HepG2 (cell line): ENCODE measurements at regions not wholly inside any gene's neighbourhood (a gene's known extent, or its start where the extent isn't known, plus 50 kb on each side); places are given as distances from the start of the nearest gene placed in this dataset.

ENCODE experiments used
- BRD4 ChIP-seq: sonication (generic); formaldehyde crosslinking; IDR thresholded peaks from 2 replicates; pipeline ENCODE4 v1.4.0; 2020; ENCODE audit warnings: missing genetic modification reagents
- CSRNP2 ChIP-seq: sonication (generic); formaldehyde crosslinking; conservative IDR thresholded peaks from 2 replicates; pipeline ENCODE4 v1.8.0; 2022; ENCODE audit warnings: low read depth, missing genetic modification reagents
- DMTF1 ChIP-seq: sonication (generic); formaldehyde crosslinking; IDR thresholded peaks from 2 replicates; pipeline ENCODE4 v1.4.0; 2020; ENCODE audit warnings: mild to moderate bottlenecking, missing genetic modification reagents
- HBP1 ChIP-seq: IDR thresholded peaks from 2 replicates; pipeline ENCODE4 v1.6.1; 2016; ENCODE audit warnings: low read depth, control low read depth
- IRF2 ChIP-seq: IDR thresholded peaks from 2 replicates; pipeline ENCODE4 v1.6.1; 2018; ENCODE audit warnings: missing genetic modification reagents, missing compliant biosample characterization
- KLF12 ChIP-seq: sonication (generic); formaldehyde crosslinking; IDR thresholded peaks from 2 replicates; pipeline ENCODE4 v1.4.0; 2020; ENCODE audit warnings: missing genetic modification reagents, borderline replicate concordance
- ONECUT2 ChIP-seq: sonication (generic); formaldehyde crosslinking; IDR thresholded peaks from 2 replicates; pipeline ENCODE4 v1.4.0; 2020; ENCODE audit warnings: missing genetic modification reagents
- PAX8 ChIP-seq: sonication (generic); formaldehyde crosslinking; IDR thresholded peaks from 2 replicates; pipeline ENCODE4 v1.8.0; 2022; ENCODE audit warnings: mild to moderate bottlenecking, missing genetic modification reagents, borderline replicate concordance
- PBX3 ChIP-seq: sonication (generic); formaldehyde crosslinking; IDR thresholded peaks from 2 replicates; pipeline ENCODE4 v1.8.1; 2023; ENCODE audit warnings: missing genetic modification reagents, inconsistent platforms, borderline replicate concordance
- RAD21 ChIP-seq: fragments of 450-650 bp; formaldehyde crosslinking; IDR thresholded peaks from 2 replicates; pipeline ENCODE4 v1.5.0; 2020; ENCODE audit warnings: mild to moderate bottlenecking
- RFX3 ChIP-seq: IDR thresholded peaks from 2 replicates; pipeline ENCODE4 v1.6.1; 2016; ENCODE audit warnings: missing biosample characterization, missing genetic modification reagents
- RFX5 ChIP-seq: IDR thresholded peaks from 2 replicates; pipeline ENCODE4 v1.6.1; 2011; ENCODE audit warnings: low read depth, low read length, improper control_type of control experiment
- TARDBP ChIP-seq: sonication (generic); formaldehyde crosslinking; IDR thresholded peaks from 2 replicates; pipeline ENCODE4 v1.8.0; 2022; ENCODE audit warnings: mild to moderate bottlenecking, missing genetic modification reagents
- TOE1 ChIP-seq: sonication (generic); formaldehyde crosslinking; IDR thresholded peaks from 2 replicates; pipeline ENCODE4 v1.4.0; 2020; ENCODE audit warnings: mild to moderate bottlenecking, missing genetic modification reagents
- XBP1 ChIP-seq: sonication (generic); formaldehyde crosslinking; IDR thresholded peaks from 2 replicates; pipeline ENCODE4 v1.5.0; 2020; ENCODE audit warnings: missing genetic modification reagents
- ZBTB42 ChIP-seq: sonication (generic); formaldehyde crosslinking; IDR thresholded peaks from 2 replicates; pipeline ENCODE4 v1.5.0; 2020; ENCODE audit warnings: mild to moderate bottlenecking, missing genetic modification reagents
- ZFP90 ChIP-seq: sonication (generic); formaldehyde crosslinking; IDR thresholded peaks from 2 replicates; pipeline ENCODE4 v1.8.0; 2022; ENCODE audit warnings: missing genetic modification reagents, mild to moderate bottlenecking, inconsistent platforms, borderline replicate concordance
- ZMYM4 ChIP-seq: sonication (generic); formaldehyde crosslinking; IDR thresholded peaks from 2 replicates; pipeline ENCODE4 v1.8.1; 2023; ENCODE audit warnings: mild to moderate bottlenecking, missing genetic modification reagents
- ZNF17 ChIP-seq: sonication (generic); formaldehyde crosslinking; IDR thresholded peaks from 2 replicates; pipeline ENCODE4 v1.5.0; 2020; ENCODE audit warnings: mild to moderate bottlenecking, missing genetic modification reagents
- ZNF24 ChIP-seq: fragments of 450-650 bp; IDR thresholded peaks from 2 replicates; pipeline ENCODE4 v1.6.1; 2017; ENCODE audit warnings: antibody characterized with exemption, mild to moderate bottlenecking
- ZNF652 ChIP-seq: IDR thresholded peaks from 2 replicates; pipeline ENCODE4 v1.6.1; 2016; ENCODE audit warnings: low read depth, borderline replicate concordance
- ZXDC ChIP-seq: sonication (generic); formaldehyde crosslinking; IDR thresholded peaks from 2 replicates; pipeline ENCODE4 v1.5.0; 2020; ENCODE audit warnings: mild to moderate bottlenecking, missing genetic modification reagents

GRCh38 chr5:78726571-78726970, 78.0 kb upstream of the LHFPL2 start (continued):
- TF ChIP-seq PBX3 (CRISPR knock-in tag): no peak
- peak; percentile 30; the same call in 1 of the 2 replicates for TF ChIP-seq ZMYM4 (CRISPR knock-in tag)
- TF ChIP-seq RFX3 (CRISPR knock-in tag): no peak
- TF ChIP-seq ZXDC (CRISPR knock-in tag): no peak
- TF ChIP-seq ZNF24: peak; percentile 75; the same call in 1 of the 2 replicates
- TF ChIP-seq CSRNP2: no peak
- TF ChIP-seq ZNF652: no peak
- TF ChIP-seq PAX8 (CRISPR knock-in tag): no peak
- TF ChIP-seq XBP1 (CRISPR knock-in tag): no peak
- TF ChIP-seq RAD21: no peak
- TF ChIP-seq HBP1: 0 out of 2 replicates have a peak, but pooled peaks have one; percentile 21
- TF ChIP-seq TARDBP: no peak
- no peak for TF ChIP-seq BRD4 (CRISPR knock-in tag)
- TF ChIP-seq KLF12 (CRISPR knock-in tag): no peak
- TF ChIP-seq IRF2 (CRISPR knock-in tag): no peak
- no peak for TF ChIP-seq ONECUT2 (CRISPR knock-in tag)
- TF ChIP-seq RFX5: no peak
- TF ChIP-seq ZNF17: no peak
- TF ChIP-seq DMTF1 (CRISPR knock-in tag): no peak
- no peak for TF ChIP-seq ZBTB42 (CRISPR knock-in tag)
- no peak for TF ChIP-seq TOE1 (CRISPR knock-in tag)
- peak; percentile 68; the same call in 1 of the 2 replicates for TF ChIP-seq ZFP90 (CRISPR knock-in tag)
